Heart right ventricle (tissue), 16 donors: ENCODE measurements at regions not wholly inside any gene's neighbourhood (a gene's known extent, or its start where the extent isn't known, plus 50 kb on each side); places are given as distances from the start of the nearest gene placed in this dataset.

ENCODE experiments used
- ATAC-seq, 8 donors: fragments of 200-7000 bp; cut with Tn5 transposase; one replicate each; pipeline ENCODE4 v1.9.1; 2020; ENCODE audit warnings: mild to moderate bottlenecking in 8 of 8, moderate library complexity in 8 of 8, moderate number of reproducible peaks in 1 of 8
- DNase-seq, 2 donors: peaks; one replicate each; pipeline ENCODE4 v3.0.0-alpha.2; 2020
- H3K27ac ChIP-seq, 10 donors: fragments of 200-600 bp; sonication (generic) in 2 of 10; one replicate each; pipeline versions ENCODE4 v1.5.0 to v1.8.0; 2020 to 2022; ENCODE audit warnings: mild to moderate bottlenecking in 3 of 10
- H3K27me3 ChIP-seq, 7 donors: fragments of 200-600 bp; one replicate each; pipeline ENCODE4 v1.8.0; 2021 to 2022; ENCODE audit warnings: mild to moderate bottlenecking in 2 of 7
- H3K36me3 ChIP-seq, 9 donors: fragments of 200-600 bp; sonication (generic) in 1 of 9; one replicate each; pipeline versions ENCODE4 v1.5.0 to v1.8.0; 2020 to 2022; ENCODE audit warnings: mild to moderate bottlenecking in 2 of 9
- H3K4me1 ChIP-seq, 9 donors: fragments of 200-600 bp; sonication (generic) in 1 of 9; one replicate each; pipeline versions ENCODE4 v1.5.0 to v1.8.0; 2020 to 2022; ENCODE audit warnings: mild to moderate bottlenecking in 4 of 9
- H3K4me3 ChIP-seq, 10 donors: fragments of 200-600 bp; sonication (generic) in 2 of 10; one replicate each; pipeline versions ENCODE4 v1.5.0 to v1.8.0; 2020 to 2022; ENCODE audit warnings: mild to moderate bottlenecking in 7 of 10, moderate library complexity in 2 of 10
- H3K9me3 ChIP-seq, 11 donors: fragments of 200-600 bp in 10 of 11; sonication (generic) in 2 of 11; one replicate each; pipeline versions ENCODE4 v1.5.0 to v1.8.0; 2013 to 2022; ENCODE audit warnings: mild to moderate bottlenecking in 2 of 11, control low read depth in 1 of 11, moderate library complexity in 1 of 11
- CTCF ChIP-seq, 9 donors: fragments of 200-600 bp; sonication (generic) in 2 of 9; IDR thresholded peaks; one replicate each; pipeline versions ENCODE4 v1.5.0 to v1.8.0; 2021 to 2022; ENCODE audit warnings: antibody characterized with exemption in 9 of 9, mild to moderate bottlenecking in 5 of 9, moderate library complexity in 1 of 9
- WGBS, 2 donors: extraction: QIAGEN DNeasy Blood & Tissue Kit; methylation state at CpG; one replicate each; pipeline ENCODE4 v1.1.7; 2013; ENCODE audit warnings: inconsistent platforms in 1 of 2; 5-methylcytosine and 5-hydroxymethylcytosine counted together
- intact Hi-C, 10 donors: fragments of 100-400 bp; cut with DNase I; formaldehyde crosslinking; loops; one replicate each; pipeline versions ENCODE4 v1.11.1 to v1.14.2; 2022
- donor health status: Arrhythmogenic right ventricular cardiomyopathy.
- donor health status: ischemic (EF 13 %, LVEDD 7.1; RV severe dilation, severe dysfunction).
- donor health status: healthy with polysubstance abuse.
- donor health status: DM: no; HTN: yes; CAD: no.
- donor health status: DM: no; HTN: no; CAD: no.
- donor health status: ischemic (EF 25% LVEDD 6.9; RV normal size, moderate dysfunction).
- donor health status: ischemic (EF 25% LVEDD 5.7; RV mildly dilated, moderate dysfunction).
- donor health status: healthy.
- donor health status: DM: yes; HTN: yes; CAD: no.
- donor health status: Ischemic cardiomyopathy.
- donor health status: ischemic (EF 35%, LVEDD 5.7; RV mildly dilated, moderate dysfunction).
- donor health status: nonischemic (EF 11% LVEDD 7.7; RV severe dilation, severe dysfunction).
- donor health status: DM: yes; HTN: yes; CAD: no.
- donor health status: PGD.
- donor health status: ischemic (EF 29% LVEDD 5.4; RV normal size, mild dysfunction).
- donor health status: nonischemic (EF 23%, LVEDD 6.1; RV moderate dilation, normal function).

DNA sequence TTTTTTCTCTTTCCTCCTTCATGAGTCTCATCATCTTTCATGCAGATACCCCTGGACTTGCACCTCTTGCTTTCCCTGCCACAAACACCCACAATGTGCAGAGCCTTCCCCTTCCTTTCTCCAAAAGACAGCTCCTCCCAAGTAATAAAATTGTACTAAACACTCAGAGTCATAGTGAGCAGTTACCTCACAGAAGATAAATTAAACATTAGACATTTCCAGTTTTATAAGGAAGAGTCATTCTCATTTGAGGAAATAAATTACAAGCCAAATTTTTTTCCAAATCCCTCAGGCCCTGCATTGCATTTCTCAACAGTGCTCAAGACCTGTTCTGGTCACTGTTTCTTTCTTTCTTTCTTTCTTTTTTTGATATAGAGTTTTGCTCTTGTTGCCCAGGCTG is 131.5 kb downstream of the ATPSCKMT start:
- DNase-seq, result no peak
- Histone ChIP-seq H3K27me3 (no peaks in the 10 kb centered on the region), H3K4me1 (peaks cover 0 to 3% (median 0%) of the 10 kb centered on the region in 9 donors), H3K4me3 (no peak overlapping the region), H3K9me3 (peaks cover 0 to 6% (median 0%) of the 10 kb centered on the region in 11 donors), H3K36me3 (no peaks in the 10 kb centered on the region), H3K27ac (no peak overlapping the region)
- no peak for ATAC-seq
- intact Hi-C loops, result no loop called here
- no peak for TF ChIP-seq CTCF (IDR thresholded peaks at IDR 0.05)

GRCh38 chr5:10116594-10116993 is 133.1 kb downstream of the ATPSCKMT start:
- Histone ChIP-seq H3K36me3 (no peaks in the 10 kb centered on the region), H3K27ac (no peak overlapping the region), H3K9me3 (peaks cover 0 to 6% (median 0%) of the 10 kb centered on the region in 11 donors), H3K4me3 (no peak overlapping the region), H3K27me3 (no peaks in the 10 kb centered on the region), H3K4me1 (no peaks in the 10 kb centered on the region)
- ATAC-seq (no peak), DNase-seq (no peak)
- intact Hi-C loops, result no loop called here
- TF ChIP-seq CTCF (IDR thresholded peaks at IDR 0.05), result no peak

GRCh38 chr5:10115669-10116068 is 134.0 kb downstream of the ATPSCKMT start:
- Histone ChIP-seq H3K4me1 (no peaks in the 10 kb centered on the region), H3K27ac (no peak overlapping the region), H3K36me3 (no peaks in the 10 kb centered on the region), H3K9me3 (peaks cover 0 to 6% (median 0%) of the 10 kb centered on the region in 11 donors), H3K27me3 (no peaks in the 10 kb centered on the region), H3K4me3 (no peak overlapping the region)
- ATAC-seq, result no peak
- DNase-seq, result no peak
- TF ChIP-seq CTCF (IDR thresholded peaks at IDR 0.05), result no peak
- intact Hi-C loops, result no loop called here
- 96 to 98% methylated on average over 4 of the region's 4 CpGs for WGBS, 2 donors

GRCh38 chr5:10111571-10111970 is 138.1 kb downstream of the ATPSCKMT start:
- Histone ChIP-seq H3K9me3 (no peaks in the 10 kb centered on the region), H3K36me3 (no peaks in the 10 kb centered on the region), H3K4me1 (no peaks in the 10 kb centered on the region), H3K27me3 (no peaks in the 10 kb centered on the region), H3K27ac (no peak overlapping the region), H3K4me3 (no peak overlapping the region)
- WGBS, 2 donors, result 44 to 48% methylated on average over 7 of the region's 7 CpGs
- intact Hi-C loops, result no loop called here
- ATAC-seq, result peak in 1 of 8 donors; percentile 63
- TF ChIP-seq CTCF (IDR thresholded peaks at IDR 0.05), result peak in 4 of 9 donors; percentile 30 to 46 (median 37)
- DNase-seq, result no peak

DNA sequence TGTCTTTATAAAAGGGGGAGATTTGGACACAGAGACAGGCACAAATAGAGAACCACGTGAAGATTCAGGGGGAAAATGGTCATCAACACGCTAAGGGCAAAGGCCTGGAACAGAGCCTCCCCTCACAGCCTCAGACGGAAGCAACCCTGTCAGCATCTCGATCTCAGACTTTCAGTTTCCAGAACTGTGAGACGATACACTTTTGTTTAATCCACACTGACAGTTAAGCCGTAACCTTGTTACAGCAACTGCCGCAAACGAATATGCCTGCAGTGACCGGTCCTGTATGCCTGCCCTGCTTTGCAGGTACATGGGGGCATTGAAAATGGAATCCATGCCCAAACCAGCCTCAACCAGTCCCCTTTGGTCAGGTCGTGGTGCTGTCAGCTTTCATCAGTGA is 139.5 kb downstream of the ATPSCKMT start:
- no peak for TF ChIP-seq CTCF (IDR thresholded peaks at IDR 0.05)
- no peak for DNase-seq
- WGBS, 2 donors, result 88 to 90% methylated on average over 10 of the region's 10 CpGs
- H3K36me3 ChIP-seq, result no peaks in the 10 kb centered on the region
- H3K4me3 ChIP-seq, result no peak overlapping the region
- intact Hi-C loops, result no loop called here
- no peaks in the 10 kb centered on the region for H3K9me3 ChIP-seq
- no peak overlapping the region for H3K27ac ChIP-seq
- H3K4me1 ChIP-seq, result no peaks in the 10 kb centered on the region
- no peak for ATAC-seq
- no peaks in the 10 kb centered on the region for H3K27me3 ChIP-seq
